Chondrocyte (in vitro differentiated cells): ENCODE measurements at regions not wholly inside any gene's neighbourhood (a gene's known extent, or its start where the extent isn't known, plus 50 kb on each side); places are given as distances from the start of the nearest gene placed in this dataset.

ENCODE experiments used
- DNase-seq: peaks from one replicate; pipeline ENCODE4 v3.0.0; 2021; ENCODE audit warnings: mixed read lengths, low spot score
- H3K27ac Mint-ChIP-seq: one replicate; pipeline ENCODE4 v1.8.0; 2021; ENCODE audit warnings: mild to moderate bottlenecking, moderate library complexity, mixed read lengths; ENCODE audit not compliant: unreplicated experiment
- H3K27me3 Mint-ChIP-seq: 2 replicates; pipeline ENCODE4 v1.8.0; 2021; ENCODE audit warnings: low read depth, mixed read lengths
- H3K36me3 Mint-ChIP-seq: 2 replicates; pipeline ENCODE4 v1.8.0; 2021; ENCODE audit warnings: low read depth, mixed read lengths
- H3K4me1 Mint-ChIP-seq: 2 replicates; pipeline ENCODE4 v1.8.0; 2021; ENCODE audit warnings: low read depth, mild to moderate bottlenecking, mixed read lengths
- H3K4me3 Mint-ChIP-seq: one replicate; pipeline ENCODE4 v1.8.0; 2021; ENCODE audit warnings: mild to moderate bottlenecking, moderate library complexity, mixed read lengths; ENCODE audit not compliant: unreplicated experiment
- H3K9me3 Mint-ChIP-seq: 2 replicates; pipeline ENCODE4 v1.8.0; 2021; ENCODE audit warnings: low read depth, mixed read lengths
- CTCF ChIP-seq: fragments of 200-600 bp; sonication (generic); IDR thresholded peaks from 2 replicates; pipeline ENCODE4 v1.5.0; 2021; ENCODE audit warnings: antibody characterized with exemption, mild to moderate bottlenecking, moderate library complexity

- Mint-ChIP-seq H3K27me3 (peaks cover 14% of the 10 kb centered on the region), H3K27ac (no peak overlapping the region), H3K4me1 (no peaks in the 10 kb centered on the region), H3K36me3 (no peaks in the 10 kb centered on the region), H3K4me3 (no peak overlapping the region), H3K9me3 (peaks cover 7% of the 10 kb centered on the region)
- DNase-seq = no peak
- no peak for TF ChIP-seq CTCF
Measured at GRCh38 chr15:93238641-93239040, 149.6 kb upstream of the RGMA start.

GRCh38 chr15:93235926-93236780 is 147.1 kb upstream of the RGMA start:
- DNase-seq = no peak
- Mint-ChIP-seq H3K9me3 (peaks cover 7% of the 10 kb centered on the region), H3K27me3 (peaks cover 14% of the 10 kb centered on the region), H3K4me3 (no peak overlapping the region), H3K27ac (no peak overlapping the region), H3K36me3 (no peaks in the 10 kb centered on the region), H3K4me1 (no peaks in the 10 kb centered on the region)
- TF ChIP-seq CTCF = no peak

GRCh38 chr15:93235269-93235668 is 146.3 kb upstream of the RGMA start:
- H3K27ac Mint-ChIP-seq = no peak overlapping the region
- peaks cover 12% of the 10 kb centered on the region for H3K9me3 Mint-ChIP-seq
- no peaks in the 10 kb centered on the region for H3K4me1 Mint-ChIP-seq
- H3K36me3 Mint-ChIP-seq = peaks cover under 1% of the 10 kb centered on the region
- TF ChIP-seq CTCF = no peak
- DNase-seq = no peak
- peaks cover 16% of the 10 kb centered on the region for H3K27me3 Mint-ChIP-seq
- no peak overlapping the region for H3K4me3 Mint-ChIP-seq

GRCh38 chr15:93233710-93234109 is 144.7 kb upstream of the RGMA start:
- TF ChIP-seq CTCF = no peak
- H3K36me3 Mint-ChIP-seq = peaks cover 2% of the 10 kb centered on the region
- no peak for DNase-seq
- H3K27me3 Mint-ChIP-seq = peaks cover 16% of the 10 kb centered on the region
- H3K27ac Mint-ChIP-seq = no peak overlapping the region
- peaks cover 16% of the 10 kb centered on the region for H3K9me3 Mint-ChIP-seq
- no peak overlapping the region for H3K4me3 Mint-ChIP-seq
- H3K4me1 Mint-ChIP-seq = no peaks in the 10 kb centered on the region

- Mint-ChIP-seq H3K36me3 (peaks cover 2% of the 10 kb centered on the region), H3K4me3 (no peak overlapping the region), H3K27me3 (peaks cover 13% of the 10 kb centered on the region), H3K9me3 (peaks cover 11% of the 10 kb centered on the region), H3K27ac (no peak overlapping the region), H3K4me1 (no peaks in the 10 kb centered on the region)
- TF ChIP-seq CTCF = no peak
- DNase-seq = no peak
Measured at GRCh38 chr15:93232845-93233244, 143.8 kb upstream of the RGMA start.
